Left renal cortex interstitium (tissue), 4 donors: ENCODE measurements at regions not wholly inside any gene's neighbourhood (a gene's known extent, or its start where the extent isn't known, plus 50 kb on each side); places are given as distances from the start of the nearest gene placed in this dataset.
A peak's percentile ranks its signal among the peaks of the same experiment; 100 is the strongest.

ENCODE experiments used
- DNase-seq, 4 donors: peaks; one replicate each; pipeline ENCODE4 v3.0.0-alpha.2; 2013; ENCODE audit warnings: low read depth in 4 of 4, low spot score in 2 of 4, missing footprints in 1 of 4

- DNase-seq: no peak
These were observed 90.9 kb upstream of the PLXNC1 start for GRCh38 chr12:94057262-94058151.

- DNase-seq: no peak
These were observed 88.7 kb upstream of the PLXNC1 start for GRCh38 chr12:94059394-94060368.

- DNase-seq: no peak
These were observed 86.2 kb upstream of the PLXNC1 start for GRCh38 chr12:94062194-94062593.

- no peak for DNase-seq
These were observed 85.4 kb upstream of the PLXNC1 start for GRCh38 chr12:94062796-94063635.

- DNase-seq: no peak
These were observed 77.9 kb upstream of the PLXNC1 start for GRCh38 chr12:94070520-94070919.

- DNase-seq: no peak
These were observed 77.1 kb upstream of the PLXNC1 start for GRCh38 chr12:94071258-94071657.

GRCh38 chr12:94073441-94074051 lies 74.8 kb upstream of the PLXNC1 start:
- no peak for DNase-seq

GRCh38 chr12:94074216-94074979 lies 74.0 kb upstream of the PLXNC1 start:
- no peak for DNase-seq

- DNase-seq: peak; percentile 22 to 64 (median 50)
These were observed 73.3 kb upstream of the PLXNC1 start for GRCh38 chr12:94074980-94075629.

GRCh38 chr12:94077209-94077608 lies 71.2 kb upstream of the PLXNC1 start:
- no peak for DNase-seq

- no peak for DNase-seq
These were observed 70.1 kb upstream of the PLXNC1 start for GRCh38 chr12:94078138-94078723.

- no peak for DNase-seq
These were observed 69.5 kb upstream of the PLXNC1 start for GRCh38 chr12:94078736-94079509.

GRCh38 chr12:94079566-94080340 lies 68.6 kb upstream of the PLXNC1 start:
- DNase-seq: no peak

GRCh38 chr12:94080341-94081009 lies 67.9 kb upstream of the PLXNC1 start:
- no peak for DNase-seq

- no peak for DNase-seq
These were observed 65.7 kb upstream of the PLXNC1 start for GRCh38 chr12:94082690-94083089.

GRCh38 chr12:94089891-94090290 lies 58.5 kb upstream of the PLXNC1 start:
- DNase-seq: no peak
